ENCODE measurements at regions not wholly inside any gene's neighbourhood (a gene's known extent, or its start where the extent isn't known, plus 50 kb on each side); places are given as distances from the start of the nearest gene placed in this dataset.

- no peak for DNase-seq
These were observed 56.2 kb upstream of the JCAD start for GRCh38 chr10:30115626-30115940.

- DNase-seq: no peak
These were observed 55.7 kb upstream of the JCAD start for GRCh38 chr10:30114881-30115625.

GRCh38 chr10:30114401-30114800 is 55.0 kb upstream of the JCAD start:
- no peak for DNase-seq

DNA sequence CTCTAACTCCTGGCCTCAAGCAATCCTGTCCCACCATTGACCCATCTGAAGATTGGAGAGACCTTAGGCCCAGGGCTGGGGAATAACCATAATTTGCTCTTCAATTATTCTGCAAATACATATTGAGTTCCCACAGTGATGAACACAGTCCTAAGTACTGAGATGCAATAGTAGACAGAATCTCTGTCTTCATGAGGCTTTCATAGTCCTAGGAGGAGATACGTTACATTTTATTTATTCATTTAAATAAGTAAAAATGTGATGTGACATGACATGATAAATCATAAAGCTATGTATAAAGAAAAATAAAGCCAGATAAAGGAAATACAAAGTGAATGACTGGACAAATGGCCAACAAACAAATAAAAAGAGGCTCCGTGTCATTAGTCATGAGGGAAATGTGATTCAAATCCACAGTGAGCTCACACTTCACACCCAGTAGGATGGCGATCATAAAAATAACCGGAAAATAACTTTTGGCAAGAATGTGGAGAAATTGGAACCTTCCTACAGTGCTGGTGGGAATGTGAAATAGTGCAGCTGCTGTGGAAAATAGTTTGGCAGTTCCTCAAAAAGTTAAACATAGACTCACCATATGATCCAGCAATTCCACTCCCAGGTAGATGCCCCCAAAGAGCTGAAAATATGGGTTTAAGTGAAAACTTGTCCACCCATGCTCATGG is 52.1 kb upstream of the JCAD start:
- no peak for DNase-seq

All from NCI-H1092 (cell line).